Stimulated activated CD4-positive, alpha-beta T cell treated with anti-CD3 and anti-CD28 coated beads, Interleukin-15, amount 100 ng/mL, for 1 hour (primary cell): ENCODE measurements at regions not wholly inside any gene's neighbourhood (a gene's known extent, or its start where the extent isn't known, plus 50 kb on each side); places are given as distances from the start of the nearest gene placed in this dataset.

Experiments used
- DNase-seq, 2 donors: peaks; one replicate each; pipeline ENCODE4 v3.0.0-alpha.2; 2020; ENCODE audit warnings: low read depth in 1 of 2, low spot score in 1 of 2

DNA sequence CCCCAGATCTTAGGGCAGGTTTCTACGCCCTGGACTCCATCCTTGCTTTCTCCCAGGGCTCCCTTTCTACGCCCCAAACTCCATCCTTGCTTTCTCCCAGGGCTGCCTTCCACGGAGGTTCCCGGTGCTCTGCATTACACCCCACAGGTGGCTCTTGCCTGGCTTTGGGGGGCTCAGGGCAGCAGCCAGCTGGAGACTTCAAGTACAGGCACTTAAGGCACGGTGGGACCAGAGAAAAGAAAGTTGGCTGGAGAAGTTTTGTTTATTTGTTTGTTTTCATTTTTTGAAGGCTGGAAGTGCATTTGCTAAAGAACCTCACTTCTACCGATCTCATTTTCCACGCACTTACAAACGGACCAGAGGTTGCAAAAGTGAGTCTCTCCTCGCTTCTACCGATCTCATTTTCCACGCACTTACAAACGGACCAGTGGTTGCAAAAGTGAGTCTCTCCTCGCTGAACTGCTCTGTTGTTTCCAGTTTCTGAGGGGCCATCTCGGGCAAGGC, 103.8 kb upstream of the MED13L start:
- DNase-seq = no peak

- DNase-seq = no peak
Measured at GRCh38 chr12:116381744-116382685, 104.5 kb upstream of the MED13L start.

GRCh38 chr12:116382686-116383530, 105.4 kb upstream of the MED13L start:
- DNase-seq = no peak

GRCh38 chr12:116384175-116384574, 106.7 kb upstream of the MED13L start:
- DNase-seq = no peak

GRCh38 chr12:116384691-116385485, 107.4 kb upstream of the MED13L start:
- no peak for DNase-seq

DNA sequence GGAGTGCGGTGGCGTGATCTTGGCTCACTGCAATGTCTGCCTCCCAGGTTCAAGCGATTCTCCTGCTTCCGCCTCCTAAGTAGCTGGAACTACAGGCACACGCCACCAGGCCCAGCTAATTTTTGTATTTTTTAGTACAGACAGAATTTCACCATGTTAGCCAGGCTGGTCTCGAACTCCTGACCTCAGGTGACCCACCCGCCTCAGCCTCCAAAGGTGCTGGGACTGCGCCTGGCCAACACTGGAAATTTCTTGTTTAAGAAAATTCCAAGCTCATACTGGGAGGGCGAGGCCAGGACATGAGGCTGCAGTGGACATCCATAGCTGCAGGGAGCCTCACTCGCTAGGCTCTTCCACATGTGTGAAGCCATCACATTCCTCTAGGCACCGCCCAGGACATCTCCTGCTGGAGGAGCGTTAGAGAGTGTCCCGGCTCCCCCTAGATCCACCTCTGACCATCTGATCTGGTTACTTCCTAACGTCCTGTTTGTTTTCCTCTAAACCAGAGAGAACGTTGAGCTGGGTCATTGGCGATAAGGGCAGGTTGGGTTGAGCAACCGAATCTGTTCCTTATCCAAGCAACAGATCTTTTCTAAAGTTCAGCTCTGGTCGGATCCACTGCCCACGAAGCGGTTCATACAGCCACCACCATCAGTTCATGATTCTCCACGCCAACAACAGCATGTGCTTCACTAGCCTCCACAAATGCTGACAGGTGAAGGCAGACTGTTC, 108.2 kb upstream of the MED13L start:
- no peak for DNase-seq

- no peak for DNase-seq
Measured at GRCh38 chr12:116389326-116389725, 111.8 kb upstream of the MED13L start.

GRCh38 chr12:116389990-116390389, 112.5 kb upstream of the MED13L start:
- DNase-seq = no peak

DNA sequence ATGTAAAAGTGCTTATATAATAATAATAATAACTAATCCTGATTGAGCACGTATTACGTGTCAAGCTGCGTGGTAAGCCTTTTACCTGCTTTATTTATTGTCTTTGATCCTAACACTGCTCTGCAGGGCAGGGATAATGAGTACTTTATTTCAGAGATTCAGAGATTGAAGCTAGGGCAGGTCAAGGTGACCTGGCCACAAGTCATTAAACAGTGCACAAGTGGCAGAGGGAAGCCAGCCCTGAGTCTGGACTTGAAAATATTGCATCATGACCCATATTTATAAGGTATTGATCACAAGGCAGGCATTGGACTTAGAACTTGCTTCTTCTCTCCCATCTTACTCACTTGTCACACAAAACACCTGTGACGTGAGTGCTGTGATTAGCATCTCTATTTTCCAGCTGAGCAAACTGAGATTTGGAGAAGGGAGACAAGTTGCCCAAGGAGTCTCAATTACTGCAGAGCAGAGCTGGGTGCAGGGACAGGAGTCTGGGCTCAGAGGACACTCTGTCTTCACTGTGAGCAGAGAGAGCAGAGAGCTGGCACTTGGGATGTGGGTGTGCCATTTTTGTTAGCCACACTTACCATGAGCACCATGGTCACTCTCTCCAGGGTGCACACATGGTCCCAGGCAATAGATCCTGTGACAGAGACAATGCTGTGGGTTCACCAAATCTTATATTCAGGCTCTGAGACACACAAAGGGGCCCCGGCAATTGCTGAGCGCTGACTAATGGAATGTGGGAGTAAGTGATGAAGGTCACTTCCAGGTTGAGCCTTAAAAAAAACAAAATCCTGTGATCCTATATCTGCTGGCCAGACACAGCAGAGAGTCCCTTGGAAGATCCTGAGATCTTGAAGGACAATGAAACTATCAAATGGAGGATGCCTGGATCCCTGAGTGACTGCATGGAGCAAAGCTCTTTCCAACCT, 113.2 kb upstream of the MED13L start:
- no peak for DNase-seq

- no peak for DNase-seq
Measured at GRCh38 chr12:116391501-116391900, 114.0 kb upstream of the MED13L start.

DNA sequence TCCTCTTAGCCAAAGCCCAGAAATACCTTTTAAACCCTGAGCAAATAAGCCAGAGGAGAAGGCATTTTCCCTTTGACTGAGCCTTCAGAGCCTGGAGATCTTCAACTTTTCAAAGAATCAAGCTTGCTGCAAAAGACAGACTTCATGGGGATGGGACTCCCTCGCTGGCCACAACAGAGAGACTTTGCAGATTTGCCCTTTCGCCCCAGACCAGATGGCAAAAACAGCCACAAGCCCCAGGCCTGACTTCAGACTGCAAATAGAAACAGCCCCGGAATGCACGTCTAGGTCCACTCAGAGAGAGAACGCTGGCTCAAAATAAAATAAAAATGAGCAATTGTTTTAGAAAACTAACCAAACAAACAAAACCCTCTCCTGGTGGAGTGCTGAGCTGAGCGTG, 114.6 kb upstream of the MED13L start:
- DNase-seq = no peak

DNA sequence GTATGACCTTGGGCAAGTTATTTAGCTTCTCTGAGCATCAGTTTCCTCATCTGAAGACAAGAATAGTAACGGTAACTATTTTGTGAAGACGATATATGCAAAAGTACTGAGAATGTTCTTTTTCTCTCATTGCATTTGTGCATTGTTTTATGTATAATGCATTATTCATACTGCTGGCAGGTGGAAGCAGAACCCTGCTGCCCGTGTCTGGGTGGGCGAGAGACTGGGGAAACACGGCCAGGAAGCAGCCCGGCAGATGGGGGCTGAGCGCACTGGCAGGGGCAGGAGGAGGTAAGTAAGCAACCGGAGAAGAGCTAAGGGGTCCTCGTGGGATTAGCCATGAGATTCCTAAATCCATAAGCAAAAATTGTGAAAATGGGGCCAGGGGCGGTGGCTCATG, 115.8 kb upstream of the MED13L start:
- DNase-seq = no peak

DNA sequence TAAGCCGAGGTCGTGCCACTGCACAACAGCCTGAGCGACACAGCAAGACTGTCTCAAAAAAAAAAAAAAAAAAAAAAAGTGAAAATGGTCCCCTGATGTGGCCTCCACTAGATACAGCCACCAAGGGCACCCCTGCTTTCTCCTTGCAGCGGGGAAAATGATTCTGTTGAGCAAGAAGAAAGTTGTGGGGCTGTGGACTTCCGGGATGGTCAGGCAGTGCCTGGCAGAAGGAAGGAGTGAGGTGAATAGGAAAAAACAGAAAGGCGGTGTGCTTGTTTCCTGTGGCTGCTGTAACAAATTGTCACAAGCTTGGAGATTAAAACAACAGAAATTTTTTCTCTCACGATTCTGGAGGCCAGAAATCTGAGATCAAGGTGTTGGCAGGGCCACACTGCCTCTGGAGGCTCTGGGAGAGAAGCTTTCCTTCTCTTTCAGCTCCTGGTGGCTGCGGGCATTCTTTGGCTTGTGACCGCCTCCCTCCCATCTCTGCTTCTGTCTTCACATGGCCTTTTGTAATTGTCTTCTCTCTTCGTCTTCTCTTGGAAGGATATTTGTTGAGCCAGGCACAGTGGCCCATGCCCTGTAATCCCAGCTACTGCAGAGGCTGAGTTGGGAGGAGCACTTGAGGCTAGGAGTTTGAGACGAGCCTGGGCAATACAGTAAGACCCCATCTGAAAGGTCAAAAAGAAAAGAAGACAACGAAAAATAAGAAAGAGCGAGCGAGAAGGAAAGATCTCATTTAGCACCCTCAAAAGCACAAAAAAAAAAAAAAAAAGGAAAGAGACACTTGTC, 116.6 kb upstream of the MED13L start:
- no peak for DNase-seq

DNA sequence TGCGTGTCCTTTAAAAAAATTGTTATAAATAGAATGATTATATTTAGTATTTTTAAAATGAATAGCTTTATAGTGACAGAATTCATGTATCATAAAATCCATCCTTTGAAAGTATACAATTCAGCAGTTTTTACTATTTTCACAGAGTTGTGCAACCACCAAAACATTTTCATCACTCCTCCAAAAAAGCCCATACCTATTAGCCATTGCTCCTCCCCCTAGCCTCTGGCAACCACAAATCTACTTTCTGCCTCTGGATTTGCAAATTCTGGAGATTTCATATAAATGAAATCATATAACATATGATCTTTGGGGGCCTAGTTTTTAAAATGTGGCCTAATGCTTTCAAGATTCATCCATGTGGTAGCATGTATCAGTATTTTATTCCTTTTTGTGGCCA, 117.9 kb upstream of the MED13L start:
- DNase-seq = no peak

GRCh38 chr12:116397148-116397547, 119.7 kb upstream of the MED13L start:
- DNase-seq = no peak

GRCh38 chr12:116398193-116398592, 120.7 kb upstream of the MED13L start:
- DNase-seq = no peak

- DNase-seq = no peak
Measured at GRCh38 chr12:116399055-116399454, 121.6 kb upstream of the MED13L start.

DNA sequence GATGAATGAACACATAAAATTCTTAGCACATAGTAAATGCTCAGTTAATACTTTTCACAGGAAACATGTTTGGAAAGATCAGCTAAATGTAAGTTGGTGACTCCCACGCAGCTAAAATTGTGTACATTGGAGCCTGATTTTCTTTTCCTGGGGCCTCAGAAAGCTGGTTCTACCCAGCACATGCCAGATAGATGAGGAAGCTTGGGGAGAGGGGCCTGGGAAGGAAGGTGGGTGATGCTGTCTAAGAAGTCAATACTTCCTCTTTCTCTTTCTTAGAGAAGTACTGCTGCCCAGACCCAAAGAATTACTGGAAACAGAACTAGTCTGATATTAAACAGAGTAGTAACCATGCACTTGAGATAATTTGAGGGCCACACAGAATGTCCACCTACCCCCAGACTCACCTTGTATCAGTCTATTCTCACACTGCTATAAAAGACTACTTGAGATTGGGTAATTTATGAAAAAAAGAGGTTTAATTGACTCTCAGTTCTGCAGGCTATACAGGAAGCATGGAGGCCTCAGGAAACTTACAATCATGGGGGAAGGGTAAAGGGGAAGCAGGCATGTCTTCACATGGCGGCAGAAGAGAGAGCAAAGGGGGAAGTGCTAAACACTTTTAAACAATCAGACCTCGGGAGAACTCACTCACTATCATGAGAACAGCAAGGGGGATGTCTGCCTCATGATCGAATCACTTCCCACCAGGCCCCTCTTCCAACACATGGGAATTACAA, 123.3 kb upstream of the MED13L start:
- DNase-seq = no peak
